Right lobe of liver (tissue), 6 donors: ENCODE measurements at regions not wholly inside any gene's neighbourhood (a gene's known extent, or its start where the extent isn't known, plus 50 kb on each side); places are given as distances from the start of the nearest gene placed in this dataset.

Experiments
- ATAC-seq, 4 donors: fragments of 200-7000 bp; cut with Tn5 transposase; one replicate each; pipeline ENCODE4 v1.9.1; 2020; ENCODE audit warnings: mild to moderate bottlenecking in 4 of 4, moderate library complexity in 4 of 4
- DNase-seq, 3 donors: peaks; one replicate each; pipeline ENCODE4 v3.0.0-alpha.2; 2020
- H3K27ac ChIP-seq, 3 donors: fragments of 200-600 bp; one replicate each; pipeline ENCODE4 v1.8.0; 2022
- H3K27me3 ChIP-seq, 2 donors: fragments of 200-600 bp; one replicate each; pipeline ENCODE4 v1.8.0; 2022
- H3K36me3 ChIP-seq, 4 donors: fragments of 200-600 bp; sonication (generic) in 1 of 4; one replicate each; pipeline versions ENCODE4 v1.5.1 to v1.8.0; 2017 to 2022; ENCODE audit warnings: control low read depth in 1 of 4
- H3K4me1 ChIP-seq, 4 donors: fragments of 200-600 bp; sonication (generic) in 1 of 4; one replicate each; pipeline versions ENCODE4 v1.5.1 to v1.8.0; 2017 to 2022; ENCODE audit warnings: control low read depth in 1 of 4
- H3K4me3 ChIP-seq, 3 donors: fragments of 200-600 bp; one replicate each; pipeline ENCODE4 v1.8.0; 2022
- H3K9me3 ChIP-seq, 4 donors: fragments of 200-600 bp; sonication (generic) in 1 of 4; one replicate each; pipeline versions ENCODE4 v1.5.1 to v1.8.0; 2017 to 2022; ENCODE audit warnings: control low read depth in 1 of 4
- CTCF ChIP-seq, 4 donors: fragments of 200-600 bp in 3 of 4; fragments of 450-650 bp in 1 of 4; IDR thresholded peaks; one replicate each; pipeline versions ENCODE4 v1.5.1 to v1.8.0; 2016 to 2022; ENCODE audit warnings: antibody characterized with exemption in 4 of 4, mild to moderate bottlenecking in 2 of 4
- POLR2A ChIP-seq: fragments of 450-650 bp; IDR thresholded peaks from one replicate; pipeline ENCODE4 v1.6.1; 2017; ENCODE audit warnings: antibody characterized with exemption, mild to moderate bottlenecking
- WGBS: methylation state at CpG from one replicate; pipeline ENCODE4 v1.1.6; 2018; ENCODE audit warnings: low coverage, low lambda C conversion rate; ENCODE audit not compliant: insufficient coverage; ENCODE audit errors: missing lambda C conversion rate; 5-methylcytosine and 5-hydroxymethylcytosine counted together
- intact Hi-C, 2 donors: fragments of 100-400 bp; cut with DNase I; formaldehyde crosslinking; loops; one replicate each; pipeline versions ENCODE4 v1.11.2 to v1.14.1; 2022
- donor health status: DM: no; HTN: yes; CAD: no.
- donor health status: DM: no; HTN: no; CAD: no.
- donor health status: DM: no; HTN: no; CAD: no.
- donor health status: DM: no; HTN: yes; CAD: no.
- donor health status: DM: no; HTN: yes; CAD: no.

- intact Hi-C loops = no loop called here
- no peak overlapping the region for H3K27ac ChIP-seq
- WGBS = 29% methylated on average over 1 of the region's 5 CpGs
- H3K27me3 ChIP-seq = no peaks in the 10 kb centered on the region
- DNase-seq (no peak), ATAC-seq (no peak)
- H3K4me3 ChIP-seq = no peak overlapping the region
- TF ChIP-seq CTCF (IDR thresholded peaks at IDR 0.05) (no peak), POLR2A (no peak)
- no peaks in the 10 kb centered on the region for H3K9me3 ChIP-seq
- H3K4me1 ChIP-seq = no peaks in the 10 kb centered on the region
- no peaks in the 10 kb centered on the region for H3K36me3 ChIP-seq
Observed at GRCh38 chr20:40835321-40835720, 146.3 kb upstream of the MAFB start.

- intact Hi-C loops = no loop called here
- TF ChIP-seq POLR2A (no peak), CTCF (IDR thresholded peaks at IDR 0.05) (no peak)
- H3K27ac ChIP-seq = no peak overlapping the region
- 51% methylated on average over 3 of the region's 3 CpGs for WGBS
- no peaks in the 10 kb centered on the region for H3K36me3 ChIP-seq
- no peak for DNase-seq
- no peak overlapping the region for H3K4me3 ChIP-seq
- ATAC-seq = no peak
- H3K4me1 ChIP-seq = no peaks in the 10 kb centered on the region
- H3K27me3 ChIP-seq = no peaks in the 10 kb centered on the region
- H3K9me3 ChIP-seq = no peaks in the 10 kb centered on the region
Observed at GRCh38 chr20:40838509-40838908, 149.5 kb upstream of the MAFB start.

GRCh38 chr20:40843251-40843650 lies 154.2 kb upstream of the MAFB start:
- intact Hi-C loops = no loop called here
- Histone ChIP-seq H3K9me3 (no peaks in the 10 kb centered on the region), H3K27ac (no peak overlapping the region), H3K4me3 (no peak overlapping the region), H3K36me3 (no peaks in the 10 kb centered on the region), H3K27me3 (no peaks in the 10 kb centered on the region), H3K4me1 (no peaks in the 10 kb centered on the region)
- ATAC-seq (no peak), DNase-seq (no peak)
- WGBS = 29% methylated on average over 1 of the region's 1 CpG
- no peak for TF ChIP-seq POLR2A
- TF ChIP-seq CTCF (IDR thresholded peaks at IDR 0.05) = no peak

- WGBS = 81% methylated on average over 6 of the region's 7 CpGs
- TF ChIP-seq POLR2A = no peak
- no peak for TF ChIP-seq CTCF (IDR thresholded peaks at IDR 0.05)
- no peak overlapping the region for H3K27ac ChIP-seq
- no peak for ATAC-seq
- no peaks in the 10 kb centered on the region for H3K4me1 ChIP-seq
- intact Hi-C loops = no loop called here
- H3K4me3 ChIP-seq = no peak overlapping the region
- no peaks in the 10 kb centered on the region for H3K36me3 ChIP-seq
- H3K9me3 ChIP-seq = no peaks in the 10 kb centered on the region
- H3K27me3 ChIP-seq = no peaks in the 10 kb centered on the region
- DNase-seq = no peak
Observed at GRCh38 chr20:40844332-40844731, 155.3 kb upstream of the MAFB start.

GRCh38 chr20:40848096-40848495 lies 159.1 kb upstream of the MAFB start:
- no peaks in the 10 kb centered on the region for H3K9me3 ChIP-seq
- no peaks in the 10 kb centered on the region for H3K27me3 ChIP-seq
- H3K36me3 ChIP-seq = no peaks in the 10 kb centered on the region
- DNase-seq (no peak), ATAC-seq (no peak)
- WGBS = 57% methylated on average over 10 of the region's 11 CpGs
- intact Hi-C loops = no loop called here
- H3K4me1 ChIP-seq = no peaks in the 10 kb centered on the region
- H3K27ac ChIP-seq = no peak overlapping the region
- no peak overlapping the region for H3K4me3 ChIP-seq
- TF ChIP-seq POLR2A = no peak
- no peak for TF ChIP-seq CTCF (IDR thresholded peaks at IDR 0.05)
